ENCODE measurements at regions not wholly inside any gene's neighbourhood (a gene's known extent, or its start where the extent isn't known, plus 50 kb on each side); places are given as distances from the start of the nearest gene placed in this dataset.

- intact Hi-C loops (cut with micrococcal nuclease) (no loop called here), dilution Hi-C loops (cut with MboI; ENCODE audit: extremely low pct_ligation_motif_present, low sequenced_read_pairs) (no loop called here)
- no peak for DNase-seq (ENCODE audit: low read depth, low spot score)
- Histone ChIP-seq H2AFZ (ENCODE audit: low read depth, low read length) (no peak overlapping the region), H3K36me3 (ENCODE audit: control insufficient read depth in 2 of 2, extremely low read depth in 1 of 2, insufficient read depth in 2 of 2, low read length in 2 of 2) (no peaks in the 10 kb centered on the region), H4K20me1 (replicated peaks; ENCODE audit: control insufficient read depth, extremely low read depth, insufficient read depth, low read length) (no peaks in the 10 kb centered on the region), H3K4me1 (ENCODE audit: control insufficient read depth, extremely low read depth, insufficient read depth, low read length) (no peaks in the 10 kb centered on the region), H3K27me3 (ENCODE audit: control insufficient read depth in 2 of 2, insufficient read depth in 2 of 2, low read length in 2 of 2) (no peaks in the 10 kb centered on the region), H3K9ac (replicated peaks; ENCODE audit: extremely low read depth, insufficient read depth, low read length) (no peak overlapping the region), H3K4me2 (ENCODE audit: insufficient read depth, low read length) (no peak overlapping the region), H3K9me3 (replicated peaks; ENCODE audit: control insufficient read depth, insufficient read depth, low read length) (no peaks in the 10 kb centered on the region), H3K4me3 (replicated peaks in 1 of 3; ENCODE audit: insufficient read depth in 1 of 3, low read depth in 1 of 3, low read length in 3 of 3) (no peak overlapping the region), H3K79me2 (ENCODE audit: control insufficient read depth, insufficient read depth, low read length) (no peaks in the 10 kb centered on the region), H3K9me1 (replicated peaks; ENCODE audit: control insufficient read depth, extremely low read depth, insufficient read depth, low read length) (no peaks in the 10 kb centered on the region), H3K27ac (ENCODE audit: insufficient read depth, low read depth, low read length) (no peak overlapping the region)
- FAIRE-seq = no peak
- POLR2A ChIA-PET = no interaction called here
- TF ChIP-seq POLR2A (IDR thresholded peaks at IDR 0.05; ENCODE audit: low read depth, low read length) (no peak), POLR2AphosphoS5 (IDR thresholded peaks at IDR 0.05; ENCODE audit: insufficient read depth, low read depth, low read length) (no peak), GATA2 (IDR thresholded peaks at IDR 0.05; ENCODE audit: insufficient read depth, insufficient read length, low read depth, low read length) (no peak), CTCF (IDR thresholded peaks at IDR 0.05; ENCODE audit: extremely low read depth in 1 of 2, insufficient read depth in 1 of 2, low read depth in 1 of 2, low read length in 2 of 2) (no peak), JUN (IDR thresholded peaks at IDR 0.05; ENCODE audit: borderline replicate concordance, insufficient read depth, insufficient read length, low read depth) (no peak), EZH2 (IDR thresholded peaks at IDR 0.05; ENCODE audit: borderline replicate concordance, low read depth, low read length, severe bottlenecking) (no peak), MYC (IDR thresholded peaks at IDR 0.05; ENCODE audit: low read depth, low read length) (no peak), MAX (IDR thresholded peaks at IDR 0.05; ENCODE audit: insufficient read depth, insufficient read length) (no peak), FOS (IDR thresholded peaks at IDR 0.05; ENCODE audit: borderline replicate concordance, insufficient read depth, low read length) (no peak)
- CTCF ChIA-PET = no interaction called here
- BruUV-seq (replicated peaks) = no TSS peak
Observed at GRCh38 chr5:110256298-110256697, 470.2 kb downstream of the TMEM232 start.

All from endothelial cell of umbilical vein (primary cell).